Osteoblast (primary cell): ENCODE measurements at regions not wholly inside any gene's neighbourhood (a gene's known extent, or its start where the extent isn't known, plus 50 kb on each side); places are given as distances from the start of the nearest gene placed in this dataset.

Source experiments
- DNase-seq: peaks from one replicate; pipeline ENCODE4 v3.0.0; 2011; ENCODE audit warnings: low spot score, mixed read lengths; ENCODE audit not compliant: insufficient read length; ENCODE audit errors: missing footprints
- H2AFZ ChIP-seq: 2 replicates; pipeline ENCODE4 v1.6.0; 2011; ENCODE audit warnings: mild to moderate bottlenecking, low read length
- H3K27ac ChIP-seq: 2 replicates; pipeline ENCODE4 v1.5.1; 2011; ENCODE audit warnings: mild to moderate bottlenecking, low read depth, low read length, moderate library complexity
- H3K27me3 ChIP-seq: 2 replicates; pipeline ENCODE4 v1.6.0; 2012; ENCODE audit warnings: mild to moderate bottlenecking, control low read depth, inconsistent platforms, low read length, moderate library complexity; ENCODE audit not compliant: insufficient read depth
- H3K36me3 ChIP-seq: 2 replicates; pipeline ENCODE4 v1.5.1; 2011; ENCODE audit warnings: mild to moderate bottlenecking, low read length, control low read depth, moderate library complexity; ENCODE audit not compliant: insufficient read depth
- H3K4me1 ChIP-seq: 2 replicates; pipeline ENCODE4 v1.5.1; 2011; ENCODE audit warnings: mild to moderate bottlenecking, low read length, control low read depth, moderate library complexity; ENCODE audit not compliant: insufficient read depth
- H3K4me2 ChIP-seq: 2 replicates; pipeline ENCODE4 v1.6.0; 2011; ENCODE audit warnings: mild to moderate bottlenecking, low read length; ENCODE audit not compliant: insufficient read depth
- H3K4me3 ChIP-seq: fragments of 200-600 bp; sonication (generic); 3 replicates; pipeline ENCODE4 v1.5.1; 2012; ENCODE audit warnings: mild to moderate bottlenecking, low read length, inconsistent platforms; ENCODE audit not compliant: insufficient read depth
- H3K79me2 ChIP-seq: 2 replicates; pipeline ENCODE4 v1.6.0; 2012; ENCODE audit warnings: mild to moderate bottlenecking, low read length, control low read depth, inconsistent platforms; ENCODE audit not compliant: insufficient read depth
- H3K9me3 ChIP-seq: 2 replicates; pipeline ENCODE4 v1.5.1; 2011; ENCODE audit warnings: low read depth, low read length, control low read depth
- H4K20me1 ChIP-seq: 2 replicates; pipeline ENCODE4 v1.6.0; 2012; ENCODE audit warnings: mild to moderate bottlenecking, low read length, control low read depth; ENCODE audit not compliant: insufficient read depth
- TF ChIP-seq, protein P1 (sequence below): IDR thresholded peaks from 2 replicates; pipeline ENCODE4 v1.5.1; 2011; ENCODE audit warnings: mild to moderate bottlenecking, low read depth, low read length, moderate library complexity; ENCODE audit errors: extremely low read depth

DNA sequence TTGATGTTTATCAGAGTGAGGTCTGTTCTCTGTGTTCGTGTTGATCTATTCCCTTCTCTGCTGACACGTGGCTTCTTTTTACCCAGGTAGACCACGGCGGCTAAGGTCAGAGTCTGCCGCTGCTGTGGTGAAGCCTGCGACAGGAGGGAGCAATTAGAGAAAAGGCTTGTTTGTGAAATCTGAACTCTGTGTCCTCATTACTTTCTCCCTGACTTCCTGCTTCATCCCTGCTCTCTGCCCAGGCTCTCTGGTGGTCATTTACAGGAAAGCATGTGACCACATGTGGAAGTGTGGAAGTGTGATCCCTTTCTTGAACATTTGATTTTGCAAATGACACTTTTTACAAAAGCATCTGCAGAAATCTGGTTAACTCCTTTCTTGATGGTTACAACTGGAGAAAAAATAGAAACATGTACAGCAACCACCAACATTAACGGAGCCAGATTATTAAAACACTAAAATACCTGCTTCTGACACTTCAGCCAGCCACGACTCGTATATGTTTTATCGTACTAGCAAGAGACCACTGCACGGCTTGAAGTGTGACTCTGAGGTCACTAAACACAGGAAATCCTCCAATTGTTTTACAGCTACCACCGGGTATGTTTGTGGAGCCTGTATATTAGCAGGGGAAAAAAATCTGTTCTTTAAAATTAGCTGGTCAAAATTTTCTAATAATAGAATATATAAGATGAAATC, 388.6 kb upstream of the TMPO start:
- Histone ChIP-seq H3K36me3 (no peaks in the 10 kb centered on the region), H4K20me1 (no peaks in the 10 kb centered on the region), H2AFZ (no peak overlapping the region), H3K79me2 (no peaks in the 10 kb centered on the region), H3K27me3 (no peaks in the 10 kb centered on the region), H3K4me3 (no peak overlapping the region), H3K4me2 (no peak overlapping the region), H3K27ac (no peak overlapping the region), H3K4me1 (no peaks in the 10 kb centered on the region), H3K9me3 (no peaks in the 10 kb centered on the region)
- no peak for DNase-seq
- TF ChIP-seq, protein P1, sequence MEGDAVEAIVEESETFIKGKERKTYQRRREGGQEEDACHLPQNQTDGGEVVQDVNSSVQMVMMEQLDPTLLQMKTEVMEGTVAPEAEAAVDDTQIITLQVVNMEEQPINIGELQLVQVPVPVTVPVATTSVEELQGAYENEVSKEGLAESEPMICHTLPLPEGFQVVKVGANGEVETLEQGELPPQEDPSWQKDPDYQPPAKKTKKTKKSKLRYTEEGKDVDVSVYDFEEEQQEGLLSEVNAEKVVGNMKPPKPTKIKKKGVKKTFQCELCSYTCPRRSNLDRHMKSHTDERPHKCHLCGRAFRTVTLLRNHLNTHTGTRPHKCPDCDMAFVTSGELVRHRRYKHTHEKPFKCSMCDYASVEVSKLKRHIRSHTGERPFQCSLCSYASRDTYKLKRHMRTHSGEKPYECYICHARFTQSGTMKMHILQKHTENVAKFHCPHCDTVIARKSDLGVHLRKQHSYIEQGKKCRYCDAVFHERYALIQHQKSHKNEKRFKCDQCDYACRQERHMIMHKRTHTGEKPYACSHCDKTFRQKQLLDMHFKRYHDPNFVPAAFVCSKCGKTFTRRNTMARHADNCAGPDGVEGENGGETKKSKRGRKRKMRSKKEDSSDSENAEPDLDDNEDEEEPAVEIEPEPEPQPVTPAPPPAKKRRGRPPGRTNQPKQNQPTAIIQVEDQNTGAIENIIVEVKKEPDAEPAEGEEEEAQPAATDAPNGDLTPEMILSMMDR, result no peak

DNA sequence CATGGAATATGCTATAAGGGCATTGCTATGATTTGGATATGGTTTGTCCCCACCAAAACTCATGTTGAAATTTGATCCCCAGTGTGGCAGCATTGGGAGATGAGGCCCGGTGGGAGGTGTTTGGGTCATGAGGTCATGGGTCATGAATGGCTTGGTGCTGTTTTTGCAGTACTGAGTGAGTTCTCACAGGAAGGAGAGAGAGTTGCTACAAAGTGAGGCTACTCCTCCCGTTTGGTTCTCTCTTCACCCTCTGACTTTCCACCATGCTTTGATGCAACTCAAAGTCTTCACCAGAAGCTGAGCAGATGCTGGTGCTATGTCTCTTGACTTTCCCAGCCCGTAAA, 388.1 kb upstream of the TMPO start:
- no peak overlapping the region for H3K4me3 ChIP-seq

DNA sequence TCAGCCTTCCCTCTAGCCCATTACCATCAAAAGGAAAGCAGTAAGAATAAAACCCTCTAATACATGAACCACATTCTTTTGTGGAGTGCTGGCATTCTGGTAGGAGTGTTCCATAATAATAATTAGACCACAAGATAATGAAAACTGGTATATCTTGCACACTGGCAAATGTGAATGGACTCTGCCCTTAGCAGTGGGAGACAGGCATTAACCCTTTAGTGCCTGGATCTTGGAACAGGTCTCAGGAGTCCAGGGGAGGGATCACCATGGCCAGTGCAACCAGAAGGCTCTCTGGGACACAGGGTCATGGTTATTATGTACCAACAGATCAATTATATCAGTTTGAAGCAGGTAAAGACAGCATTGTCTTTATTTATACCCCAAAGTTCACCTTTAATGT, 387.5 kb upstream of the TMPO start:
- H3K4me2 ChIP-seq, result no peak overlapping the region

More for the DNA sequence above, 388.1 kb upstream of the TMPO start:
- Histone ChIP-seq H3K4me2 (no peak overlapping the region), H3K4me1 (no peaks in the 10 kb centered on the region), H3K9me3 (no peaks in the 10 kb centered on the region), H3K27ac (no peak overlapping the region), H3K79me2 (no peaks in the 10 kb centered on the region), H3K27me3 (no peaks in the 10 kb centered on the region), H4K20me1 (no peaks in the 10 kb centered on the region), H2AFZ (no peak overlapping the region), H3K36me3 (no peaks in the 10 kb centered on the region)
- TF ChIP-seq, protein P1, result no peak
- no peak for DNase-seq

DNA sequence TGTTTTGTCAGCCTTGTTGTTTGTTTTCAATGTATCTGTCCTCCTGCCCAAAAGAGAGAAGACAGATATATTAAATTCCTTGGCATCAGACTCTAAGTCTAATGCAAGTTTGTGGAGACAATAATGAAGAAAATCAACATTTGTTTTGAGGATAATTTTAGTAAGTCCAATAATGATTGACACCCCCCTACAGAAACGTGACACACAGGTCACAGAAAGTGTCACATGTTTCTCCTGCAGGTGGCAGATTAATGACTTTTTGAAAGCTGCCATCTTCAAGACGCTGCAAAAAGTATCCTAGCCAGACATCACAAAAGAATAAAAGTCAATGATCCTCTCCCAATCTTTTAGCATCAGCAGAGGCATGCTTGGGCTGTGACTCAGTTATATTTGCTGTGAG, 378.8 kb upstream of the TMPO start:
- Histone ChIP-seq H3K9me3 (no peaks in the 10 kb centered on the region), H2AFZ (no peak overlapping the region), H3K4me2 (no peak overlapping the region), H3K36me3 (no peaks in the 10 kb centered on the region), H4K20me1 (no peaks in the 10 kb centered on the region), H3K27me3 (no peaks in the 10 kb centered on the region), H3K79me2 (no peaks in the 10 kb centered on the region), H3K4me3 (no peak overlapping the region), H3K4me1 (no peaks in the 10 kb centered on the region), H3K27ac (no peak overlapping the region)
- TF ChIP-seq, protein P1, result no peak
- no peak for DNase-seq

More for the DNA sequence above, 387.5 kb upstream of the TMPO start:
- no peak for DNase-seq
- H3K4me3 ChIP-seq, result no peak overlapping the region
- no peaks in the 10 kb centered on the region for H3K79me2 ChIP-seq
- no peaks in the 10 kb centered on the region for H3K4me1 ChIP-seq
- H3K9me3 ChIP-seq, result no peaks in the 10 kb centered on the region
- H2AFZ ChIP-seq, result no peak overlapping the region
- H3K27me3 ChIP-seq, result no peaks in the 10 kb centered on the region
- TF ChIP-seq, protein P1, result no peak
- no peak overlapping the region for H3K27ac ChIP-seq
- H4K20me1 ChIP-seq, result no peaks in the 10 kb centered on the region
- H3K36me3 ChIP-seq, result no peaks in the 10 kb centered on the region
